ENCODE measurements at regions not wholly inside any gene's neighbourhood (a gene's known extent, or its start where the extent isn't known, plus 50 kb on each side); places are given as distances from the start of the nearest gene placed in this dataset.

GRCh38 chr11:134587345-134587744 lies 175.3 kb upstream of the B3GAT1 start:
- peaks cover 0 to 37% (median 2%) of the 10 kb centered on the region in 9 donors for H3K27me3 ChIP-seq
- no peaks in the 10 kb centered on the region for H3K36me3 ChIP-seq
- TF ChIP-seq, protein P1, sequence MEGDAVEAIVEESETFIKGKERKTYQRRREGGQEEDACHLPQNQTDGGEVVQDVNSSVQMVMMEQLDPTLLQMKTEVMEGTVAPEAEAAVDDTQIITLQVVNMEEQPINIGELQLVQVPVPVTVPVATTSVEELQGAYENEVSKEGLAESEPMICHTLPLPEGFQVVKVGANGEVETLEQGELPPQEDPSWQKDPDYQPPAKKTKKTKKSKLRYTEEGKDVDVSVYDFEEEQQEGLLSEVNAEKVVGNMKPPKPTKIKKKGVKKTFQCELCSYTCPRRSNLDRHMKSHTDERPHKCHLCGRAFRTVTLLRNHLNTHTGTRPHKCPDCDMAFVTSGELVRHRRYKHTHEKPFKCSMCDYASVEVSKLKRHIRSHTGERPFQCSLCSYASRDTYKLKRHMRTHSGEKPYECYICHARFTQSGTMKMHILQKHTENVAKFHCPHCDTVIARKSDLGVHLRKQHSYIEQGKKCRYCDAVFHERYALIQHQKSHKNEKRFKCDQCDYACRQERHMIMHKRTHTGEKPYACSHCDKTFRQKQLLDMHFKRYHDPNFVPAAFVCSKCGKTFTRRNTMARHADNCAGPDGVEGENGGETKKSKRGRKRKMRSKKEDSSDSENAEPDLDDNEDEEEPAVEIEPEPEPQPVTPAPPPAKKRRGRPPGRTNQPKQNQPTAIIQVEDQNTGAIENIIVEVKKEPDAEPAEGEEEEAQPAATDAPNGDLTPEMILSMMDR (IDR thresholded peaks at IDR 0.05): no peak
- no peak for TF ChIP-seq POLR2A (IDR thresholded peaks at IDR 0.05)
- H3K4me1 ChIP-seq: peaks cover 0 to 31% (median 9%) of the 10 kb centered on the region in 12 donors
- 59 to 66% (median 63%) methylated on average over 6 of the region's 6 CpGs for WGBS, 4 donors
- no peak overlapping the region for H3K4me3 ChIP-seq
- no peak for DNase-seq
- no peak overlapping the region for H3K27ac ChIP-seq
- H3K9me3 ChIP-seq: peaks cover 0 to 2% (median 0%) of the 10 kb centered on the region in 12 donors
- intact Hi-C loops (cut with DNase I): loop anchor here in 1 of 10 donors (10.0 kb wide), 1 partner anchor 223 kb away; no protein-coding TSS in a partner anchor
- no peak for ATAC-seq

DNA sequence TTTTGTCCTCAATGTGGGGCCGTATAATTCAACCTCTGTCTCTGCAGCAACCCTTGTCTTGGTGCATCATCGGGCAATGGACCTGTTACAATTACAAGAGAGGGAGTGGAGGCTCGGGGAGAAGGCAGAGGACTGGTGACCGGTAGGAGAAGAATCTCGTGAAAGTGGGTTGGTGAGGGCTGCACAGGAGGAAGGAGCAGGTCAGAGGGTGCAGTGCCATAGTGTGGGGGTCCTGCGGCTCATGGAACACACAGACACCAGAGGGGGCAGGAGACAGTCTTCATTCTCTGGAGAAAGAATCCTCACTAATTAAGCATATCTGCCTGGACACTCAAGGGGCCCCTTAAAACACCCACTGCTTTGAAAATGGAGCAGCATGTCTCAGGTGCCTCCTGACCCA lies 174.7 kb upstream of the B3GAT1 start:
- TF ChIP-seq, protein P1 (IDR thresholded peaks at IDR 0.05): no peak
- TF ChIP-seq POLR2A (IDR thresholded peaks at IDR 0.05): no peak
- H3K9me3 ChIP-seq: no peaks in the 10 kb centered on the region
- WGBS, 4 donors: 72 to 82% (median 77%) methylated on average over 6 of the region's 6 CpGs
- DNase-seq (no peak), ATAC-seq (no peak)
- no peaks in the 10 kb centered on the region for H3K36me3 ChIP-seq
- no peak overlapping the region for H3K4me3 ChIP-seq
- H3K4me1 ChIP-seq: peaks cover 0 to 31% (median 9%) of the 10 kb centered on the region in 12 donors
- no peak overlapping the region for H3K27ac ChIP-seq
- intact Hi-C loops (cut with DNase I): loop anchor here in 1 of 10 donors (10.0 kb wide), 1 partner anchor 222 kb away; no protein-coding TSS in a partner anchor
- peaks cover 0 to 37% (median 2%) of the 10 kb centered on the region in 9 donors for H3K27me3 ChIP-seq

DNA sequence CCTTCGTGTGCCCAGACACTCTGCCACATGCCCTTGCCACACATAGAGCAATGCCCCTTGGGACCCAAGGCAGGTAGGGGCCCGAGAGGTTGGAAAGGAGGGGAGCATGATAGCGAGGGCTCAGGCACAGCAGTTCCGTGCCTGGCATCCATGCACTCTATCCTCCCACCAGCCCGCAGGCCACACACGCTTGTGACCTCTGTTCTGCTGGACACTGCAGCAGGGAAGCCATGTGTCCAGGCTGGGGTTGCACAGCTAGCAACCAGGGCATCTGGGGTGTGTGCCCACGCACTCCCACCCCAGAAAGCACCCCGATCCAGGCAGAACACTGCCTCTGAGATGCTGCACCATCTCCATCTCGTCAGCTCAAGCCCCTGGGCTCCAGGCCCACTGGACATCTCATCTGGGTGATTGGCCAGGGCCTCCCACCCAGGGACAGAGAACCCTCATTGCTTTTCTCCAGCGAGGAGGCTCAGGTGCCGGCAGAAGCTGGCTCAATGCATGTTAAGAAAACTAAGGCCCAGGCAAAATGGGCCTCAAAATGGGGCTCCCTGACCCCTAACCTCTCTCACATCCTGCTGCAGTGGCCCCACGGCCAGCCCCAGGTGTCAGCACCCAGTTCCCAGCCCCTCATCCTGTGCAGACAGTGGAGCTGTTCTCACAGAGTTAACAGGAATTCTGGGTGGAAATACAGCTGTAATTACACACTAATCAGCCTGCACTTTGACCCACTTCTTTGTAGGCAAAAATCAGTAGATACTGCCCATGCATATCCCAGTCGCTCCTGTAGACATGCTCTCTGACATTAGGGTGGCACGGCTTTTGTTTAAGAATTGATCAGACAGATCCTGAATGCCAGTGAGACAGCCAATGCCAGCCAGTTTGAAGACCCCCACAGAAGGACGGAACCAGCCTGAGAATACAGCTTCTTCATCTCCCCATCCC lies 173.9 kb upstream of the B3GAT1 start:
- DNase-seq: no peak

More for the DNA sequence above, 173.9 kb upstream of the B3GAT1 start:
- H3K36me3 ChIP-seq: no peaks in the 10 kb centered on the region
- H3K4me3 ChIP-seq: no peak overlapping the region
- peaks cover 0 to 31% (median 9%) of the 10 kb centered on the region in 12 donors for H3K4me1 ChIP-seq
- intact Hi-C loops (cut with DNase I): loop anchor here in 1 of 10 donors (10.0 kb wide), 1 partner anchor 221 kb away; no protein-coding TSS in a partner anchor
- no peak overlapping the region for H3K27ac ChIP-seq
- TF ChIP-seq POLR2A (IDR thresholded peaks at IDR 0.05): no peak
- TF ChIP-seq, protein P1 (IDR thresholded peaks at IDR 0.05): no peak
- no peak for ATAC-seq
- H3K9me3 ChIP-seq: no peaks in the 10 kb centered on the region
- WGBS, 4 donors: 71 to 82% (median 78%) methylated on average over 12 to 15 of the region's 15 CpGs
- peaks cover 0 to 37% (median 8%) of the 10 kb centered on the region in 9 donors for H3K27me3 ChIP-seq

Data from heart left ventricle (tissue), 16 donors.